Fibroblast of skin of left quadriceps (primary cell): ENCODE measurements at regions not wholly inside any gene's neighbourhood (a gene's known extent, or its start where the extent isn't known, plus 50 kb on each side); places are given as distances from the start of the nearest gene placed in this dataset.

ENCODE experiments used
- DNase-seq, 2 experiments: peaks; one replicate each; pipeline ENCODE4 v3.0.0-alpha.2; 2013; ENCODE audit warnings: low read depth in 2 of 2

DNA sequence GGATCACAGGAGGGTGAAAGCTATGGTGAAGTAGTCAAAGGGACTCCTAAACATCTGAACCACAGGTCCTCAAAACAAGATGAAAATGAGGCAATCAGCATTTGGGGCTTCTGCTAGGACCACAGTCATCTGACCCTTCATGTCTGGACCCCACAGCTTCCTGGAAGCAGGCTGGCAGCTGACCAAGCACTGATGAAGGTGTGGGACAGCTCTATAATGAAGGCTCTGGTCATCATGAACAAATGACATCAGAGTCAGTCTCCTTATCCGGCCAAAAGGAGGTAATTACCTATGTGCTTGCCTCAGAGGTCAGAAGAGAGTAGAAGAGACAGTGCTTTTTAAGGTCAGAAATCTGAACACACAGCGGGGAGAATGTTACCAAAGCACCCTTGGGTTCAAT lies 101.2 kb upstream of the GNAO1 start:
- DNase-seq = no peak

- DNase-seq = no peak
Measured at GRCh38 chr16:56087626-56088025, 103.7 kb upstream of the GNAO1 start.

GRCh38 chr16:56081371-56081770 lies 109.9 kb upstream of the GNAO1 start:
- no peak for DNase-seq

GRCh38 chr16:56075732-56076388 lies 115.4 kb upstream of the GNAO1 start:
- DNase-seq = no peak

GRCh38 chr16:56073508-56073907 lies 117.8 kb upstream of the GNAO1 start:
- no peak for DNase-seq

- DNase-seq = no peak
Measured at GRCh38 chr16:56072096-56072495, 119.2 kb upstream of the GNAO1 start.

DNA sequence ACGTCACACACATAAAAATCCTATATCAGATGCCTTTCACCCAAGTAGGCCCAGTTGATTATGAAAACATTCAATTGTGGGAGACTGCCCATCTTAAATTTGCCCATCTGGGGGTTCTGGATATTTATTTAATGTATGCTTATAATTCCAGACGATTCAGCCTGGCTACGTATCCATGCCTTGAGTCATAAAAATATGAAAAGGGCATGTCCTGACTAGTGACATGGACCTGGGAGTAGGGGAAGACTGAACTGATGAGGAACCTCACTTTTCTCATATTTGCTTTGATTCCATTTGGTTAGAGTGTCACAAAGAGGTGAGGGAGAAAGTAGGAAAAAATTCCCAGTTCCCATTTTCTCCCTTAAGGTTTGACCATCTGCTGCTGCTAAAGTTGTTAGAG lies 122.5 kb upstream of the GNAO1 start:
- no peak for DNase-seq

GRCh38 chr16:56068314-56068713 lies 123.0 kb upstream of the GNAO1 start:
- DNase-seq = no peak

DNA sequence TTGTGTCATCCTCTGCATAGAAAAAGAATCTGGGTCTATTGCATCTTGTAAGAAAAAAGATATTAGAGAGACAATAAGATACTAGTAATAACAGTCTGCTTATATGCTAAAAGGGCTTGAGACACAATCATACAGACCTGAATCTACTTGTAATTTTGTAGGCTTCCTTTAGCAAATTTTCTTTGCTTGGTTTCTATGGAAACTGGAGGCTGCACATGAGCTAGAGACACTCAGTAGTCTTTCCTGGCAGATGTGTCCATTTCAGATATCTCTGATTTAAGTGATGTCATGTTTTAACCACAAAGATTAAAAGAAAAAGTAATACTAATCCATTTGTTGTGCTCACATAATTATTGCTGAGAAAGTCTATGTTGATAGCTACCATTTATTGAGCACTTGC lies 123.9 kb upstream of the GNAO1 start:
- no peak for DNase-seq

DNA sequence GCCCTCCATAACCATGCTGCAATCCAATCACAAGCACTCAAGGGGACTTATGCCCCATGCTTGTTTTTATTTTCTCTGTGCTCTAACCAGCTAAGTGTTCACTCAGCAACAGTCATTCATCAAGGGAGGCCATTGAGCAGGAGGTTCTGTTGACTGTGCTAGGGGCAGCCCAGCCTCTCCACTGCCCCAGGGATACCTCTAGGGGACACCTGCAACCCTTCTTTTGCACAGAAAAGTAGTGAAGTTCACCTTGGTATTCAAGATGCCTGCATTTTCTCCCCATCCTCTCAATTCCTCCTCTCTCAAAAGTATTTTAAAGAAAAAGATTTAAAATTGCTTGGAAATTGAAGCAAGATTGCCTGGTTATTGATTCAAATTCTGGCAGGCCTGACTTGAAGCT lies 124.7 kb upstream of the GNAO1 start:
- no peak for DNase-seq

GRCh38 chr16:56063111-56063510 lies 128.2 kb upstream of the GNAO1 start:
- DNase-seq = no peak

DNA sequence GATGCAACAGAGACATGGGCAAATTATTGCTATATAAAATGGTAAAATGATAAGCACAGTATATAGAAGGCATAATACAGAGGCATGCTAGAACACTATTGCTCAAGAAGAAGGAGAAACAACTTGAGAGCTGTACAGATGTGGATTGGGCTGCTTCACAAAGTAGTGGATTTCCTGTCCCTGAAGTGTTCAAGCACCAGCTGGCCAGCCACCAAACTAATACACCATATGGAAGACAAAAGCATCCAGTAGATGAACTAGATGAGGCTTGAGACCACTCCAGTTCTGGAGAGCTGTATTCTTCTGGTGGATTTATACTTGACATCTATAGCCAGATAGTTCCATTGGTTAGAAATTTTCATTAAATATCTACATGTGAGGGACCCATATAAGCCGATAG lies 134.1 kb upstream of the GNAO1 start:
- no peak for DNase-seq

GRCh38 chr16:56050916-56051315 lies 140.4 kb upstream of the GNAO1 start:
- DNase-seq = no peak

DNA sequence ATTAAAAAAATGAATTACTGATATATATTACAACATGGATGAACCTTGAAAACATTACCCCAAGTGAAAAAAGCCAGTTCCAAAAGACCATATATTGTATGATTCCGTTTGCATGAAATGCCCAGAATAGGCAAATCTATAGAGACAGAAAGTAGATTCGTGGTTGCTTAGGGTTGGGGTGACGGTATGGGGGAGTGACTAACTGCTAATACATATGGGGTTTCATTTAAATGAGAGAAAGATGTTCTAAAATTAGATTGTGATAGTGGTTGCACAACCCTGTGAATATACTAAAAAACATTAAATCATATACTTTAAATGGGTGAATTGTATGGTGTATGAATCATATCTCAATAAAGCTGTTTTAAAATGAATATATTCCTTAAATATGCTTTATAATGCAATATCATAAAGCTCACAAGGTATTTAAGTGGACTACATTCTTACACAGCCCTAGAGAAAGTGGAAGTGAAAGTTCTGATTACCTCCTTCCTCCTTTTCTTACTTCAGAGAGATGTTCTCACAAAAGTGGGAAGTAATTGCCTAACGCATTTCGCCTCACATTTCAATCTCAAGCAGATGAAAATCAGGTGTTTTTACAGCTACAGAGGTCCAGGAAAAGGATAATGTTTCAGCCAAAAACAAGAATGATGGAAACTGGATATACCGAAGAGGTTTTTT lies 142.7 kb upstream of the GNAO1 start:
- DNase-seq = no peak

DNA sequence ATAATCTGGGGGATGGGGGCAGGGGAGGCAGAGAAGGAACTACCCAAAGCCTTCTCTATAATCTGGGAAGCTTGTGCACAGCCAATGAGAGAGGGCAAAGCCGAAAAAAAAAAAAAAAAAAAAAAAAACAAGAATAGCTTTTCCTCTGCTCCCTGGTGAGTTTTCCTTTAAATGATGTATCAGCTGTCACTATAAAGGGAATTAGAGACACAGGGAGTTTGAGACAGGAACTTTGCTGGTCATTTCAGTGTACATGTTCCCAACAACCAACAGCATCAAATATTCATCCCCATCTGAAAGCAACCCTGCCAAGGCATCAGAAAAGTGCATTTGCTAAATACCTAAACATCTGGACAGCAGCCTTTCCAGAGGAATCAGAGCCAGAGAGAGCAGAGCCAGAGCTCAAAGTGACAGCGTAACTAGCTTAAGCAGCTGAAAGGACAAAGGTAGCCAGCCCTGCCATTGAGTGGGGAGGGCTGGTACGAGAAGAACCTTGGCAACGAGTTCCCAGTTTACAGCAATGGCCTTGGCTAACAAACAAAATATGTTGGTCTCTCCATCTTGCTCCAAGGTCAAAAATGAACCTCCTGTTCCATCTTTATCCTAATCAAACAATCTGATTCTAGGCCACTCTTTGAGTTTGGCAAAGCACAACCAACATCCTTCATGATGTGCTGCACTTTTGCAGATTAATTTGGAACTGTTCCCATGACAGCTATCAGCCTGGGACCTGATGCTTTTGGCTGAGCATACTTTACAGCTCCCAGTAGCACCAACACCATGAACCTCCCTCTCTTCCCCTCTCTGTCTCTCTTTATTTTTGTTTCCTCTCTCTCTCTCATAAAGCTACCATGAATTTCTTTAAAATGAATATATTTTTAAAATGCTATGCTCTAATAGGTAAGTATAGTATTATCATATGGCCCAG lies 143.7 kb upstream of the GNAO1 start:
- no peak for DNase-seq

- DNase-seq = no peak
Measured at GRCh38 chr16:56042416-56042815, 148.9 kb upstream of the GNAO1 start.

DNA sequence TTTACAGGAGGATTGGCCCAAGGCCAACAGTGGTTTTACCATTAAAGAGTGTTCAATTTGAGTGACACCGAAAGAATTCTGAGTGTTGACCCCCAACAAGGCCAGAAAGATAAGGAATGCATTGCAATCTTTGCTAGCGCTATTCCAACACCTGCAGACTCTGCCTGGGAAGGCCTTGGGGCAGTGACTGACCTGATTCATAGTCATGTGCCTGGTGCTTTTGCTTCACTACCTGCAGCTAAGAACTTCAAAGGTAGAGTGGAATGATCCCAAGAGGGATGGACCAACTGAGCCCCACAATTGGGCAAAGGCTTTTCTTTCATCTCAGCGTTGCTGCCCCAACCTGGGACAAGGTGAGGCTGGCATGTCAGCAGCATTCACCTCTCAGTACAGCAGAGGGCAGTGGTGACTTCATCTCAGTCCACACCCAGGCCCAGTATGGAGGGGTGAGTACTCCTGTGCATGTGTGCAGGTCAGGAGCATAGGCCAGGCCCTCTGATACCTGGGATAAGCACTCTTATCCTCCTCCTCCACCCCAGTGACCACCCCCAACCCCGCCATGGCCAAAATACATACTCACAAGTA lies 149.6 kb upstream of the GNAO1 start:
- DNase-seq = no peak

- DNase-seq = no peak
Measured at GRCh38 chr16:56038564-56039098, 152.7 kb upstream of the GNAO1 start.

- DNase-seq = no peak
Measured at GRCh38 chr16:56032072-56032471, 156.9 kb upstream of the CES5A start.

- DNase-seq = no peak
Measured at GRCh38 chr16:56029026-56029425, 153.9 kb upstream of the CES5A start.

DNA sequence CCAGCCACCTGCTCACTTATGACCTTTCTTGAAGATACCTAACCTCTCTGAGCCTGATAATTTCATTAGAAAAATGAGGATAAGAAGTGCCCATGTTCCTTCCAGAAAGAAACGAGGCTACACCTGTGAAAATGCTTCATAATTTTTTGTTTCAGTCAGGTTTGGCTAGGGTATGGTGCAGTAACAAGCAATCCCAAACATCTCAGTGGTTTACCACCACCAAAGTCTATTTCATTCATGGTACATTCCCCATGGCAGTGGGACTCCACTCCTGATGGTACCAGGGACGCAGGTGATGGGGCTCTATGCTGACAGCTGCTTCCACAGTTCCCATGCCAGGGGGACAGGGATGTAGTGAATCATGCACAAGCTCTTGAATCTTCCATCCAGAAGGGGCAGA lies 147.6 kb upstream of the CES5A start:
- DNase-seq = no peak

GRCh38 chr16:56019274-56019673 lies 144.1 kb upstream of the CES5A start:
- DNase-seq = no peak
